ENCODE measurements at regions not wholly inside any gene's neighbourhood (a gene's known extent, or its start where the extent isn't known, plus 50 kb on each side); places are given as distances from the start of the nearest gene placed in this dataset.
"Not testable (repeated sequence)": the region's sequence is repeated elsewhere in the genome, so short reads cannot be mapped to it uniquely, and the experiment has no call there.

DNA sequence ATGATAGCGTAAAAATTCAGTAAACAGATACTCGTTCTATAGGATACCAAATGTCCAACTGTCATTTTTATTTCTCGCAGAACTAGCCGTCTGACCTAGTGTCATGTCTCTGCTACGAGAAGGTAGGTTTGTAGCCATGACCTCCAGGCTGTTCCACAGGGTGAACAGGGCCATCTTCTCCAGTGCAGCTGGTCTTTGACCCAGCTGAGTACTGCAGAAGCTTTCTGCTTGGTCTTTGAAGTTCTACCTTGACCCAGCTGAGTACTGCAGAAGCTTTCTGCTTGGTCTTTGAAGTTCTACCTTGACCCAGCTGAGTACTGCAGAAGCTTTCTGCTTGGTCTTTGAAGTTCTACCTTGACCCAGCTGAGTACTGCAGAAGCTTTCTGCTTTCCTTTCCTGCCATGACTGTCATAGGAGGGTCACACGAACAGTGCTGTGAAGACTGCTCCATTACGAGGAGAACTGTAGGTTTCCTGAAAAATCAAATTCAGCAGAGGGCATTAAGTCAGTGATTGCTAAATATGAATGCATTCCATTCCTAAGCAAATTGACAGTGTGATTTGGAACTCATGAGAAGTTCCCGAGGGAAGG lies 532.8 kb upstream of the NRP1 start:
- TF ChIP-seq POLR2A (IDR thresholded peaks at IDR 0.05); POLR2AphosphoS5 (IDR thresholded peaks at IDR 0.05; ENCODE audit: insufficient read depth in 1 of 2, low read depth in 1 of 2): not testable (repeated sequence)
- TF ChIP-seq, protein P1, sequence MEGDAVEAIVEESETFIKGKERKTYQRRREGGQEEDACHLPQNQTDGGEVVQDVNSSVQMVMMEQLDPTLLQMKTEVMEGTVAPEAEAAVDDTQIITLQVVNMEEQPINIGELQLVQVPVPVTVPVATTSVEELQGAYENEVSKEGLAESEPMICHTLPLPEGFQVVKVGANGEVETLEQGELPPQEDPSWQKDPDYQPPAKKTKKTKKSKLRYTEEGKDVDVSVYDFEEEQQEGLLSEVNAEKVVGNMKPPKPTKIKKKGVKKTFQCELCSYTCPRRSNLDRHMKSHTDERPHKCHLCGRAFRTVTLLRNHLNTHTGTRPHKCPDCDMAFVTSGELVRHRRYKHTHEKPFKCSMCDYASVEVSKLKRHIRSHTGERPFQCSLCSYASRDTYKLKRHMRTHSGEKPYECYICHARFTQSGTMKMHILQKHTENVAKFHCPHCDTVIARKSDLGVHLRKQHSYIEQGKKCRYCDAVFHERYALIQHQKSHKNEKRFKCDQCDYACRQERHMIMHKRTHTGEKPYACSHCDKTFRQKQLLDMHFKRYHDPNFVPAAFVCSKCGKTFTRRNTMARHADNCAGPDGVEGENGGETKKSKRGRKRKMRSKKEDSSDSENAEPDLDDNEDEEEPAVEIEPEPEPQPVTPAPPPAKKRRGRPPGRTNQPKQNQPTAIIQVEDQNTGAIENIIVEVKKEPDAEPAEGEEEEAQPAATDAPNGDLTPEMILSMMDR (IDR thresholded peaks at IDR 0.05): not testable (repeated sequence)
